ENCODE measurements at regions not wholly inside any gene's neighbourhood (a gene's known extent, or its start where the extent isn't known, plus 50 kb on each side); places are given as distances from the start of the nearest gene placed in this dataset.
"Not testable (repeated sequence)": the region's sequence is repeated elsewhere in the genome, so short reads cannot be mapped to it uniquely, and the experiment has no call there.

GRCh38 chr6:165775721-165776120 is 112.7 kb upstream of the PDE10A start:
- H3K27ac ChIP-seq = no peak overlapping the region
- no peak overlapping the region for H3K4me3 ChIP-seq

DNA sequence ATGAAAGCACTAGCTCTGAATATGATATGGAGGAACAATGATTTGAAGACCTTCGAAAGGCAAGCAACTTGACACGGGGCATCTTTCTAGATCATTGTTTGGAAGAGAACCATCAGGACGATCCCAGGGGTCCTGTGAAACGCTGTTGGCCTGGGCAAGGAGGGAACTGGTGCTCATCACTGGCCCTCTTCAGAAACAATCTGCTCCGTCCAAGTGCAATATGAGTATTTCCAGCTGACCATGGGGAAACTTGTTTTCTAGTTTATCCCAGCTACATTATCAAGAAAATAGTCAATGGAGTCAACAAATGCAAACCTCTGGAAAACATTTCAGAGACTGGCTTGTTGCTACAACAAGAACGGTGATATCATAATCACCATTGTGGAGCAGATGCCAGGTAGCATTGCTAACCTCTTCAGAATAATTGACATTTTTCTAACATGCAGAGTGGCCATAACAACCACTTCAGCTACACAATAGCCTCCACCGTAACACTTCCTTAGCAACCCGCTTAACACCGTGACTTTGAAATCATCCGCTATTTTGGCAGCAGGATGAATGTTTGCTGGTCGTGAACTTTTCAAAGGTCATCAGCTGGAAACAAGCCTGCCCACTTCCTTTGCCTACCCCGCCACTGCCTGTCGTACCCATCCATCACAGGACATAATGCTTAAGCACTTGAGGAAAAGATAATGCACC is 112.0 kb upstream of the PDE10A start:
- peak overlapping the region in 2 of 21 experiments; percentile 11 to 43 for H3K27ac ChIP-seq

GRCh38 chr6:165770397-165771082 is 107.5 kb upstream of the PDE10A start:
- no peak overlapping the region for H3K27ac ChIP-seq

More for the DNA sequence above, 112.0 kb upstream of the PDE10A start:
- H3K4me3 ChIP-seq = no peak overlapping the region

DNA sequence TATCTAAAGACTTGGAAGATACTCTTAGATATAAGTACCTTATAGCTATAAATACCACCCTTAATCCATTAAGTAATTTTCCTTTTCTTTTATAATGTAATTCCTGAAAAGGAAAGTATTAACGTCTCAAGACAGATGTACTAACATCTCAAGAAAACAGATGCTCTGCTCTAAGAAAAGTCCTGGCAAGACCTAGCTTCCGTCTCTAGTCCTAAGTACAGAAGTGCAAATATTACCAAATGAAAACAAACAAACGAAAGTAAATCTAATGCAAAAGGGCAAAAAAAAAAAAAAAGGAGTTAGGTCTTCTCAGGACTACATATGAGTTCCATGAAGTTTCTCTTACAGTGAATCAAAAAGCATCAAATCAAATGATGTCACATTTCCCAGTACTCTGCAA is 106.8 kb upstream of the PDE10A start:
- H3K27ac ChIP-seq = no peak overlapping the region
- no peak overlapping the region for H3K4me3 ChIP-seq

More at GRCh38 chr6:165770397-165771082, 107.5 kb upstream of the PDE10A start:
- no peak overlapping the region for H3K4me3 ChIP-seq

- H3K27ac ChIP-seq = no peak overlapping the region
- no peak overlapping the region for H3K4me3 ChIP-seq
These were observed 106.4 kb upstream of the PDE10A start for GRCh38 chr6:165769401-165769800.

- H3K4me3 ChIP-seq = no peak overlapping the region
- H3K27ac ChIP-seq = no peak overlapping the region
These were observed 105.9 kb upstream of the PDE10A start for GRCh38 chr6:165768961-165769360.

DNA sequence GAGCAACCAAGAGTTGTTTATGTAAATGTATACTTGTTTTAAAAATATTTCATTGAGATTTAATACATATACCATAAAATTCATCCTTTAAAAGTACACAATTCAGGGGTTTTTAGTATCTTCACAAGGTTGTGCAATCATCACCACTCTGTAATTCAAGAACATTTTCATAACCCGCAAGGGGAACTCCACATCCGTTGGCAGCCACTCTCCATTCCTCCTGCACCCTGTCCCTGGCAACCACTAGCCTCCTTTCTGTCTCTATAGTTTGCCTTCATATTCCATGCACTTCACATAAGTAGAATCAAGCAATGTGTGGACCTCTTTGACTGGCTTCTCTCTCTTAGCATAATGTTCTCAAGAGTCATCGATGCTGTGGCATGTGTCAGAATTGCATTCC is 104.2 kb upstream of the PDE10A start:
- H3K27ac ChIP-seq = peak overlapping the region in 2 of 21 experiments; percentile 11 to 69
- H3K4me3 ChIP-seq = no peak overlapping the region

GRCh38 chr6:165766457-165766856 is 103.4 kb upstream of the PDE10A start:
- Histone ChIP-seq H3K4me3 (no peak overlapping the region), H3K27ac (peak overlapping the region in 2 of 21 experiments; percentile 27 to 69)

DNA sequence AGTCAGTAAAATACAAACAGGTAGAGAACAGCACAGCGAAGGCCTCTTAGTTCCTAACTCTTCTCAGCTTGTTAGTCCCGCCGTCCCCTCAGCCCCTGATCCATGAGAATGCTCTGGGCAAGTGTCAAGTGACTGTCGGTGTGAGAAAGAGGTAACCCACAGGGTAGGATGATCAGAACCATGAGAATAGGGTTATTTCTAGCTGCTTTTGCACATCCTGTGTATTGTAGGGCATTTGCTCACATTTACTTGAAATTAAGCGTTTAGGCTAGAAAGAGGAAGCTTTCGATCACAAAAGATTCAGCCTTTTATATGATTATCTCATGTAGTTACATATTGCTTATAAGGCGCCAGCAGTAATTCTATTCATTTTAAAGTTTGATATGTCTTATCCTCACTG is 103.0 kb upstream of the PDE10A start:
- H3K4me3 ChIP-seq = no peak overlapping the region
- peak overlapping the region in 3 of 21 experiments; percentile 27 to 69 (median 63) for H3K27ac ChIP-seq

GRCh38 chr6:165765256-165765655 is 102.2 kb upstream of the PDE10A start:
- not testable (repeated sequence) for H3K4me3 ChIP-seq
- peak overlapping the region in 1 of 21 experiments; percentile 63 for H3K27ac ChIP-seq

GRCh38 chr6:165762876-165763275 is 99.8 kb upstream of the PDE10A start:
- H3K27ac ChIP-seq = no peak overlapping the region
- H3K4me3 ChIP-seq = no peak overlapping the region

GRCh38 chr6:165762125-165762524 is 99.1 kb upstream of the PDE10A start:
- no peak overlapping the region for H3K4me3 ChIP-seq
- no peak overlapping the region for H3K27ac ChIP-seq

GRCh38 chr6:165760803-165761185 is 97.8 kb upstream of the PDE10A start:
- Histone ChIP-seq H3K27ac (no peak overlapping the region), H3K4me3 (no peak overlapping the region)

DNA sequence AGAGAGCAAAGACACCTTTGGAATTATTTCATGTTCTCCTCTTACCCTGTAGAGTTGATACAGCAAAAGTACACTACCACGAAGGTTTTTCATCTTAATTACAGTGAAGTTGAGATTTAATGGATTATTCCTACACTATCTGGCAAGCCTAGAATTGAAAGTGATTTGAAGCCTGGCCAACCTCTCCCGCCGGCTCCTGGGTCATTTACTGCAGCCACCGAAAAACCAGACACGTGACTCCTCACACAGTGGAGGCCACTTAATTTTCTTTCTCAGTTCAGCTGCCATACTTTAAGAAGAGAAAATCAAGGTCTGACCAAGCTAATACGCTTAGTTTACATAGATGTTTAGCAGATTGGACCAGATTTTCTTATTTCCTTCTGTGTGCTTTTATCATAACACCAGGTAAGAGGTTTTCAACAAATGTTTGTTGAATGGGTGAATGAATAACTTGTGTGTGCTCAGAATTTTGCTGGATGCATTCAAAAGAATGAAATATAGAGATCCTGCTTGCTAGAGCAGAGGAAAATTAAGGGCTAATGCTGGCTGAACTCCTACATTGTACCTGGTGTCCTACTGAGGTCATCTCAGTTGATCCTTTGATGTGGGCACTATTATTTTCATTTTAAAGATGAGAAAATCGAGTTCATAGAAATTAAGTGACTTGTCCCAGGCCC is 97.2 kb upstream of the PDE10A start:
- Histone ChIP-seq H3K27ac (no peak overlapping the region), H3K4me3 (no peak overlapping the region)

GRCh38 chr6:165758441-165758840 is 95.4 kb upstream of the PDE10A start:
- Histone ChIP-seq H3K4me3 (no peak overlapping the region), H3K27ac (no peak overlapping the region)

DNA sequence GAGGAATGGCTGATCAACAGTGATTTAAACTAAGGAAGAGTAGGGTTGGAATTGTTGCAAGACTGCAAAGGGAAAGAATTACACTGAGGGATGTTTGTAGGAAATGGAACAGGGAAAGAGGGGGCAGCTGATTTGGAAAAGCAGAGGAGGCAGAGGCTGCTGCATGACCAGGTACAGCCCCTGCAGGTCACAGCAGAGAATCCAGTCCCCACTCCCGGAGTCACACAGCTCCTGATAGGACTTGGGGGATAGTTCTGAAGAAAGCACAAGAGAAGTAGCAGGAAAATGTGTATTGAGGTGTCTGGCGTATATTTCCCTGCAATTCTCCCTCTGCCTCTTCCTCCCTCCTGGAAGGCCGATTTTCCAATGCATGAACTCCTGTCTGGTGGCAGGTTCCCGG is 92.5 kb upstream of the PDE10A start:
- no peak overlapping the region for H3K27ac ChIP-seq

GRCh38 chr6:165753506-165753905 is 90.5 kb upstream of the PDE10A start:
- Histone ChIP-seq H3K4me3 (no peak overlapping the region), H3K27ac (no peak overlapping the region)

More for the DNA sequence above, 92.5 kb upstream of the PDE10A start:
- H3K4me3 ChIP-seq = no peak overlapping the region

DNA sequence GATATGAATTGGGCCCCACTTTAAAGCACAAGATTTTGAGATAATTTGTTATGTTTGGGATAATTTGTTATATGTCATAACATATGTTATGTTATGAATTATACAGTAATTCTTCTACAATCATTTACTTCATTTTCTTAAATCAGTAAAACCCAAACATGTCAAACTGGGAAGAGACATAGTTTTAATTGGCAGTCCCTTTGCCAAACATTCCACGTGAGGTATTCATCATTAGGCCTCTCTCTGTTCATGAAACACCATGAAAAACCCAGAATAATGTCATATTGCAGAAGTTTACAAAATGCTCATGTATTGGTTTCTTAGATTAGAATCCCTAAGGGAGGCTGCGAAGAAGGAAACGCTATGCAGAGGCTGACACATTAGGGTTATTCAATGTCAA is 89.4 kb upstream of the PDE10A start:
- H3K4me3 ChIP-seq = no peak overlapping the region
- H3K27ac ChIP-seq = no peak overlapping the region

- H3K27ac ChIP-seq = no peak overlapping the region
- no peak overlapping the region for H3K4me3 ChIP-seq
These were observed 88.4 kb upstream of the PDE10A start for GRCh38 chr6:165751486-165751885.

- no peak overlapping the region for H3K27ac ChIP-seq
- H3K4me3 ChIP-seq = no peak overlapping the region
These were observed 86.1 kb upstream of the PDE10A start for GRCh38 chr6:165749163-165749562.

DNA sequence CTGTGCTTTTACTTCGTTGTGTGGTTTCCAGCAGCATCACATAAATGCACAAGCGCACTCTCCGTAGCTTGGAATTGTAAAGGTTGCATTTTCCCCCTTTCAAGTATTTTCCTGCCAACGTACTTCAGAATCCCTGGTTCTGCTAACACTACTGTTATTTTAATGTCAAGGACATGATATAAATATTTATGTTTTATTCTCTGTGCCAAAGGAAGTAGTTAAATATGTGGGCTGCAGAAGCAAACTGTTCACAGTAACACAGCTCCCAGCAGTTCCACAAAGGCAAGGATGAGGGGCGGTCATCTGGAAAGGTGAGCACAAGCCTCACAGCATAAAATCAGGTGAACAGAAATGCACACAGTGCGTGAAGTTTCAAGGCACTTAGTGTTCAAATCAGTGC is 85.3 kb upstream of the PDE10A start:
- Histone ChIP-seq H3K4me3 (no peak overlapping the region), H3K27ac (no peak overlapping the region)
